CD14-positive monocyte (primary cell): ENCODE measurements at regions not wholly inside any gene's neighbourhood (a gene's known extent, or its start where the extent isn't known, plus 50 kb on each side); places are given as distances from the start of the nearest gene placed in this dataset.

Experiments
- DNase-seq, 3 donors: peaks; one replicate each; pipeline ENCODE4 v3.0.0-alpha.2; 2011 to 2022
- H2AFZ ChIP-seq: 2 replicates; pipeline ENCODE4 v1.6.0; 2012; ENCODE audit warnings: mild to moderate bottlenecking, low read depth, low read length, inconsistent platforms; ENCODE audit not compliant: insufficient read depth, poor library complexity, severe bottlenecking
- H3K27ac ChIP-seq, 2 donors: 1 replicate in 1 of 2; 2 replicates in 1 of 2; pipeline ENCODE4 v1.5.1; 2012 to 2013; ENCODE audit warnings: low read length in 2 of 2, control low read depth in 1 of 2, inconsistent platforms in 1 of 2, low read depth in 1 of 2, mild to moderate bottlenecking in 1 of 2
- H3K27me3 ChIP-seq, 2 donors: one replicate each; pipeline versions ENCODE4 v1.6.0 to v1.6.1; 2011 to 2013; ENCODE audit warnings: low read length in 2 of 2; ENCODE audit not compliant: control insufficient read depth in 2 of 2, insufficient read depth in 2 of 2
- H3K36me3 ChIP-seq, 2 donors: replicated peaks in 1 of 2; 1 replicate in 1 of 2; 2 replicates in 1 of 2; pipeline versions ENCODE4 v1.5.1 to v1.6.1; 2012 to 2013; ENCODE audit warnings: low read length in 2 of 2, control low read depth in 1 of 2, inconsistent platforms in 1 of 2, mild to moderate bottlenecking in 1 of 2; ENCODE audit not compliant: insufficient read depth in 2 of 2, control insufficient read depth in 1 of 2
- H3K4me1 ChIP-seq, 2 donors: 1 replicate in 1 of 2; 2 replicates in 1 of 2; pipeline versions ENCODE4 v1.5.1 to v1.6.1; 2012 to 2013; ENCODE audit warnings: low read length in 2 of 2, control low read depth in 1 of 2, inconsistent platforms in 1 of 2, mild to moderate bottlenecking in 1 of 2, moderate library complexity in 1 of 2; ENCODE audit not compliant: insufficient read depth in 2 of 2, control insufficient read depth in 1 of 2
- H3K4me2 ChIP-seq: replicated peaks from 2 replicates; pipeline ENCODE3; 2012; ENCODE audit warnings: low read length, moderate library complexity, mild to moderate bottlenecking; ENCODE audit not compliant: poor library complexity, severe bottlenecking; ENCODE audit errors: extremely low read depth
- H3K4me3 ChIP-seq, 3 experiments: fragments of 200-600 bp in 1 of 3; sonication (generic) in 1 of 3; replicated peaks in 1 of 3; 1 replicate in 2 of 3; 2 replicates in 1 of 3; pipeline ENCODE4 v1.5.1; 2011 to 2013; ENCODE audit warnings: low read length in 3 of 3, mild to moderate bottlenecking in 3 of 3, control low read depth in 2 of 3, low read depth in 2 of 3, inconsistent platforms in 1 of 3, moderate library complexity in 1 of 3
- H3K79me2 ChIP-seq: 2 replicates; pipeline ENCODE4 v1.6.0; 2012; ENCODE audit warnings: mild to moderate bottlenecking, control low read depth, inconsistent platforms, low read length, moderate library complexity; ENCODE audit not compliant: insufficient read depth
- H3K9ac ChIP-seq: 2 replicates; pipeline ENCODE4 v1.6.0; 2017; ENCODE audit warnings: low read length, mild to moderate bottlenecking; ENCODE audit not compliant: insufficient read depth, poor library complexity, severe bottlenecking
- H3K9me3 ChIP-seq, 2 donors: replicated peaks in 1 of 2; 1 replicate in 1 of 2; 2 replicates in 1 of 2; pipeline versions ENCODE4 v1.5.1 to v1.6.1; 2012 to 2013; ENCODE audit warnings: low read length in 2 of 2, control low read depth in 1 of 2; ENCODE audit not compliant: control insufficient read depth in 1 of 2, insufficient read depth in 1 of 2
- H4K20me1 ChIP-seq: 2 replicates; pipeline ENCODE4 v1.6.0; 2012; ENCODE audit warnings: mild to moderate bottlenecking, low read length, control low read depth, moderate library complexity; ENCODE audit not compliant: insufficient read depth
- H3K27ac Mint-ChIP-seq, 7 donors: one replicate each; pipeline ENCODE4 v1.8.0; 2020; ENCODE audit warnings: mild to moderate bottlenecking in 7 of 7, mixed read lengths in 7 of 7, moderate library complexity in 6 of 7, inconsistent platforms in 2 of 7
- H3K27me3 Mint-ChIP-seq, 3 donors: one replicate each; pipeline ENCODE4 v1.8.0; 2021 to 2022; ENCODE audit warnings: low read depth in 3 of 3, mild to moderate bottlenecking in 3 of 3, mixed read lengths in 3 of 3, moderate library complexity in 3 of 3, inconsistent platforms in 1 of 3
- H3K36me3 Mint-ChIP-seq, 2 donors: one replicate each; pipeline ENCODE4 v1.8.0; 2020; ENCODE audit warnings: mixed read lengths in 2 of 2, inconsistent platforms in 1 of 2, mild to moderate bottlenecking in 1 of 2
- H3K4me1 Mint-ChIP-seq: one replicate; pipeline ENCODE4 v1.8.0; 2020; ENCODE audit warnings: mild to moderate bottlenecking, mixed read lengths
- H3K4me3 Mint-ChIP-seq, 2 donors: one replicate each; pipeline ENCODE4 v1.8.0; 2020; ENCODE audit warnings: mild to moderate bottlenecking in 2 of 2, mixed read lengths in 2 of 2, moderate library complexity in 1 of 2
- H3K9me3 Mint-ChIP-seq, 7 donors: one replicate each; pipeline ENCODE4 v1.8.0; 2020 to 2022; ENCODE audit warnings: mixed read lengths in 7 of 7, mild to moderate bottlenecking in 6 of 7, moderate library complexity in 6 of 7, inconsistent platforms in 2 of 7
- CTCF ChIP-seq: fragments of 200-600 bp; IDR thresholded peaks from one replicate; pipeline ENCODE4 v1.8.0; 2022; ENCODE audit warnings: antibody characterized with exemption, mild to moderate bottlenecking
- WGBS: methylation state at CpG from one replicate; pipeline ENCODE4 v1.1.5; 2013; ENCODE audit warnings: missing lambda C conversion rate; ENCODE audit not compliant: insufficient coverage; 5-methylcytosine and 5-hydroxymethylcytosine counted together
- intact Hi-C, 2 donors: fragments of 100-400 bp; cut with micrococcal nuclease; formaldehyde crosslinking; loops; one replicate each; pipeline versions ENCODE4 v1.15.0 to v1.15.1; 2023

- no peak for DNase-seq
- no CpG with 5 or more reads among the region's 1 CpG for WGBS
- Histone ChIP-seq H2AFZ (no peak overlapping the region), H3K4me3 (no peak overlapping the region), H3K27me3 (no peaks in the 10 kb centered on the region), H3K36me3 (no peaks in the 10 kb centered on the region), H3K27ac (no peak overlapping the region), H3K4me2 (no peak overlapping the region), H3K9me3 (peaks cover 0 to 2% of the 10 kb centered on the region in 2 donors), H3K79me2 (no peaks in the 10 kb centered on the region), H4K20me1 (no peaks in the 10 kb centered on the region), H3K9ac (no peak overlapping the region), H3K4me1 (no peaks in the 10 kb centered on the region)
- no peak for TF ChIP-seq CTCF
- Mint-ChIP-seq H3K4me3 (no peak overlapping the region), H3K27ac (no peak overlapping the region), H3K9me3 (peaks cover 0 to 6% (median 2%) of the 10 kb centered on the region in 7 donors), H3K36me3 (no peaks in the 10 kb centered on the region), H3K4me1 (no peaks in the 10 kb centered on the region), H3K27me3 (peaks cover 0 to 1% (median 0%) of the 10 kb centered on the region in 3 donors)
- intact Hi-C loops, result no loop called here
Observed at GRCh38 chr6:103001724-103002123, 1608.2 kb downstream of the GRIK2 start.

- no peak overlapping the region for H2AFZ ChIP-seq
- H3K4me3 ChIP-seq, result no peak overlapping the region
- Mint-ChIP-seq H3K4me1 (no peaks in the 10 kb centered on the region), H3K4me3 (no peak overlapping the region), H3K27me3 (peaks cover 0 to 1% (median 0%) of the 10 kb centered on the region in 3 donors), H3K36me3 (no peaks in the 10 kb centered on the region), H3K9me3 (peaks cover 0 to 6% (median 2%) of the 10 kb centered on the region in 7 donors), H3K27ac (no peak overlapping the region)
- H3K36me3 ChIP-seq, result no peaks in the 10 kb centered on the region
- H3K9me3 ChIP-seq, result peaks cover 0 to 2% of the 10 kb centered on the region in 2 donors
- H3K79me2 ChIP-seq, result no peaks in the 10 kb centered on the region
- no peak overlapping the region for H3K9ac ChIP-seq
- H3K4me1 ChIP-seq, result no peaks in the 10 kb centered on the region
- intact Hi-C loops, result no loop called here
- no peak overlapping the region for H3K4me2 ChIP-seq
- no peaks in the 10 kb centered on the region for H4K20me1 ChIP-seq
- H3K27me3 ChIP-seq, result no peaks in the 10 kb centered on the region
- TF ChIP-seq CTCF, result no peak
- 30% methylated on average over 3 of the region's 8 CpGs for WGBS
- DNase-seq, result no peak
- no peak overlapping the region for H3K27ac ChIP-seq
Observed at GRCh38 chr6:103000688-103001087, 1607.2 kb downstream of the GRIK2 start.
